A549 (cell line): ENCODE measurements at regions not wholly inside any gene's neighbourhood (a gene's known extent, or its start where the extent isn't known, plus 50 kb on each side); places are given as distances from the start of the nearest gene placed in this dataset.

Source experiments
- ATAC-seq, 2 experiments: fragments of 200-7000 bp in 1 of 2; fragments of >200 bp in 1 of 2; cut with Nextera tagmentation in 1 of 2; cut with Tn5 transposase in 1 of 2; 3 replicates each; pipeline versions ENCODE4 v1.8.0 to v1.9.1; 2018 to 2020; ENCODE audit warnings: mild to moderate bottlenecking in 1 of 2, moderate library complexity in 1 of 2
- CTCF ChIA-PET: fragments of 300-600 bp; sonication (Branson Sonifier 250); formaldehyde crosslinking; extraction: SDS; loops from one replicate; lab custom pipeline; 2021; ENCODE audit warnings: antibody characterized with exemption, inconsistent platforms; lab: Yijun Ruan, JAX
- POLR2A ChIA-PET: fragments of 350-600 bp; formaldehyde crosslinking; extraction: SDS; loops from one replicate; lab custom pipeline; 2021; ENCODE audit warnings: antibody characterized with exemption, inconsistent platforms; lab: Yijun Ruan, JAX
- DNase-seq, 2 experiments: peaks; one replicate each; pipeline versions ENCODE4 v3.0.0 to v3.0.0-alpha.2; 2011 to 2016; ENCODE audit warnings: low read depth in 1 of 2, low spot score in 1 of 2
- FAIRE-seq: peaks from 2 replicates; lab custom pipeline; 2011; peaks lifted over from hg19 to GRCh38; lab: Jason Lieb, UNC
- H3K27ac ChIP-seq, 2 experiments: fragments of >200 bp; sonication (Bioruptor Twin); formaldehyde crosslinking; 3 replicates each; pipeline ENCODE4 v1.5.1; 2016 to 2017
- H3K4me1 ChIP-seq: fragments of >200 bp; sonication (Bioruptor Twin); formaldehyde crosslinking; 3 replicates; pipeline ENCODE4 v1.6.1; 2016
- H3K4me2 ChIP-seq: fragments of >200 bp; sonication (Bioruptor Twin); formaldehyde crosslinking; 3 replicates; pipeline ENCODE4 v1.6.1; 2016
- H3K4me3 ChIP-seq: fragments of >200 bp; sonication (Bioruptor Twin); formaldehyde crosslinking; 3 replicates; pipeline ENCODE4 v1.5.1; 2016
- H3K9me3 ChIP-seq: fragments of >200 bp; sonication (Bioruptor Twin); formaldehyde crosslinking; 3 replicates; pipeline ENCODE4 v1.6.1; 2016
- ATOH8 ChIP-seq: fragments of 250-450 bp; sonication (Bioruptor Pico); IDR thresholded peaks from 2 replicates; pipeline ENCODE4 v1.5.0; 2020; ENCODE audit warnings: low read depth, mild to moderate bottlenecking, moderate library complexity
- BCL3 ChIP-seq: fragments of >200 bp; sonication (Bioruptor Twin); formaldehyde crosslinking; IDR thresholded peaks from 3 replicates; pipeline ENCODE4 v1.6.1; 2016
- CBX2 ChIP-seq: fragments of 200-600 bp; sonication (generic); IDR thresholded peaks from 2 replicates; pipeline ENCODE4 v1.6.1; 2016; ENCODE audit warnings: low read depth, mild to moderate bottlenecking, borderline replicate concordance
- CEBPB ChIP-seq, 2 experiments: fragments of >200 bp in 1 of 2; sonication (Bioruptor Twin) in 1 of 2; formaldehyde crosslinking in 1 of 2; IDR thresholded peaks; 2 replicates each; pipeline ENCODE4 v1.6.1; 2012 to 2016
- CHD2 ChIP-seq: fragments of 150-350 bp; IDR thresholded peaks from 2 replicates; pipeline ENCODE4 v1.6.1; 2014; ENCODE audit warnings: low read length; ENCODE audit not compliant: partially characterized antibody
- CHD4 ChIP-seq: fragments of 200-600 bp; sonication (generic); IDR thresholded peaks from 2 replicates; pipeline ENCODE4 v1.6.1; 2016; ENCODE audit warnings: antibody characterized with exemption, mild to moderate bottlenecking, borderline replicate concordance
- ELK1 ChIP-seq: fragments of 150-350 bp; IDR thresholded peaks from 2 replicates; pipeline ENCODE4 v1.6.1; 2014; ENCODE audit warnings: low read depth, mild to moderate bottlenecking, low read length
- EP300 ChIP-seq, 2 experiments: fragments of >200 bp; sonication (Bioruptor Twin); formaldehyde crosslinking; IDR thresholded peaks; 2 replicates in 1 of 2; 3 replicates in 1 of 2; pipeline ENCODE4 v1.6.1; 2016 to 2017
- FOSL2 ChIP-seq, 2 experiments: fragments of 450-650 bp in 1 of 2; fragments of >200 bp in 1 of 2; sonication (Bioruptor Twin) in 1 of 2; formaldehyde crosslinking; IDR thresholded peaks; 2 replicates each; pipeline versions ENCODE4 v1.5.0 to v1.6.1; 2016 to 2020; ENCODE audit warnings: mild to moderate bottlenecking in 1 of 2, moderate library complexity in 1 of 2
- HDAC2 ChIP-seq: fragments of 200-600 bp; sonication (generic); IDR thresholded peaks from 2 replicates; pipeline ENCODE4 v1.6.1; 2016
- HES2 ChIP-seq: fragments of >200 bp; sonication (Bioruptor Twin); formaldehyde crosslinking; IDR thresholded peaks from 2 replicates; pipeline ENCODE4 v1.6.1; 2016
- HEYL ChIP-seq: fragments of 250-450 bp; sonication (Bioruptor Pico); IDR thresholded peaks from 2 replicates; pipeline ENCODE4 v1.8.0; 2021; ENCODE audit warnings: mild to moderate bottlenecking, moderate library complexity
- KDM5A ChIP-seq: fragments of 200-600 bp; sonication (generic); IDR thresholded peaks from 2 replicates; pipeline ENCODE4 v1.6.1; 2016; ENCODE audit warnings: antibody characterized with exemption, mild to moderate bottlenecking
- MAX ChIP-seq: IDR thresholded peaks from 2 replicates; pipeline ENCODE4 v1.6.1; 2012
- MAZ ChIP-seq: fragments of 150-350 bp; IDR thresholded peaks from 2 replicates; pipeline ENCODE4 v1.6.1; 2014; ENCODE audit warnings: antibody characterized with exemption, low read depth, low read length, borderline replicate concordance
- PBX3 ChIP-seq: IDR thresholded peaks from 2 replicates; pipeline ENCODE4 v1.6.1; 2012
- PHF8 ChIP-seq: fragments of 200-600 bp; sonication (generic); IDR thresholded peaks from 2 replicates; pipeline ENCODE4 v1.6.1; 2016; ENCODE audit warnings: low read depth, mild to moderate bottlenecking, antibody characterized with exemption, moderate library complexity, borderline replicate concordance
- POLR2A ChIP-seq: IDR thresholded peaks from 2 replicates; pipeline ENCODE4 v1.6.1; 2012; ENCODE audit warnings: mild to moderate bottlenecking, low read length
- POLR2AphosphoS2 ChIP-seq: conservative IDR thresholded peaks from 2 replicates; pipeline ENCODE4 v1.6.1; 2012; ENCODE audit warnings: low read length, improper control_type of control experiment, inconsistent platforms
- RAD21 ChIP-seq, 2 experiments: fragments of >200 bp in 1 of 2; sonication (Bioruptor Twin) in 1 of 2; formaldehyde crosslinking in 1 of 2; IDR thresholded peaks in 1 of 2; conservative IDR thresholded peaks in 1 of 2; 2 replicates in 1 of 2; 3 replicates in 1 of 2; pipeline ENCODE4 v1.6.1; 2012 to 2018; ENCODE audit warnings: inconsistent platforms in 1 of 2
- RARB ChIP-seq: fragments of 250-450 bp; sonication (Bioruptor Pico); IDR thresholded peaks from 2 replicates; pipeline ENCODE4 v1.8.0; 2021; ENCODE audit warnings: mild to moderate bottlenecking, moderate library complexity
- RNF2 ChIP-seq: fragments of 200-600 bp; sonication (generic); IDR thresholded peaks from 2 replicates; pipeline ENCODE4 v1.6.1; 2016; ENCODE audit warnings: low read depth, mild to moderate bottlenecking, antibody characterized with exemption, moderate library complexity, borderline replicate concordance
- TFCP2L1 ChIP-seq: fragments of 250-450 bp; sonication (Bioruptor Pico); IDR thresholded peaks from 2 replicates; pipeline ENCODE4 v1.5.0; 2021; ENCODE audit warnings: mild to moderate bottlenecking
- TP53 ChIP-seq: fragments of 250-450 bp; sonication (Bioruptor Pico); IDR thresholded peaks from 2 replicates; pipeline ENCODE4 v1.5.0; 2021; ENCODE audit warnings: mild to moderate bottlenecking, moderate library complexity
- ZSCAN20 ChIP-seq: fragments of 250-450 bp; sonication (Bioruptor Pico); IDR thresholded peaks from 2 replicates; pipeline ENCODE4 v1.8.0; 2022; ENCODE audit warnings: mild to moderate bottlenecking, moderate library complexity
- WGBS: methylation state at CpG from one replicate; pipeline ENCODE4 v1.1.6; 2017; ENCODE audit errors: missing lambda C conversion rate; 5-methylcytosine and 5-hydroxymethylcytosine counted together

- DNase-seq (no peak), FAIRE-seq (no peak), ATAC-seq (no peak)
- Histone ChIP-seq H3K27ac (no peak overlapping the region), H3K4me3 (no peak overlapping the region), H3K4me2 (no peak overlapping the region), H3K4me1 (no peaks in the 10 kb centered on the region), H3K9me3 (no peaks in the 10 kb centered on the region)
- CTCF ChIA-PET: no interaction called here
- no peak for TF ChIP-seq RARB (CRISPR knock-in tag)
- TF ChIP-seq BCL3: no peak
- no peak for TF ChIP-seq TP53 (CRISPR knock-in tag)
- TF ChIP-seq MAZ: no peak
- TF ChIP-seq FOSL2 (IDR thresholded peaks at IDR 0.05): no peak
- TF ChIP-seq FOSL2 (CRISPR knock-in tag; IDR thresholded peaks at IDR 0.05): no peak
- 39% methylated on average over 3 of the region's 3 CpGs for WGBS
- POLR2A ChIA-PET: no interaction called here
Measured at GRCh38 chr1:163924041-163924440, 602.3 kb downstream of the NUF2 start.

GRCh38 chr1:163927493-163927892 is 605.7 kb downstream of the NUF2 start:
- ChIA-PET POLR2A (no interaction called here), CTCF (interaction anchor here (1.2 kb wide), 1 partner anchor 8 kb away, joined by 3 read pairs; no protein-coding TSS in a partner anchor)
- no peak for TF ChIP-seq CHD4
- no peak for TF ChIP-seq HES2
- TF ChIP-seq CEBPB (IDR thresholded peaks at IDR 0.05): no peak
- TF ChIP-seq ATOH8 (CRISPR knock-in tag): no peak
- no peak for TF ChIP-seq POLR2AphosphoS2
- no peak for TF ChIP-seq HEYL (CRISPR knock-in tag)
- TF ChIP-seq MAX: no peak
- WGBS: 9% methylated on average over 1 of the region's 1 CpG
- DNase-seq: no peak
- no peak overlapping the region for H3K4me3 ChIP-seq
- ATAC-seq: no peak
- H3K4me2 ChIP-seq: no peak overlapping the region
- no peaks in the 10 kb centered on the region for H3K4me1 ChIP-seq
- no peak for FAIRE-seq
- H3K27ac ChIP-seq: no peak overlapping the region
- no peaks in the 10 kb centered on the region for H3K9me3 ChIP-seq

- Histone ChIP-seq H3K9me3 (no peaks in the 10 kb centered on the region), H3K4me1 (no peaks in the 10 kb centered on the region), H3K4me3 (no peak overlapping the region)
- CTCF ChIA-PET: interaction anchor here (1.2 kb wide), 1 partner anchor 9 kb away, joined by 3 read pairs; no protein-coding TSS in a partner anchor
- ATAC-seq: no peak
- TF ChIP-seq HEYL (CRISPR knock-in tag) (no peak), TP53 (CRISPR knock-in tag) (no peak), CHD2 (no peak), MAZ (no peak), RAD21 (conservative IDR thresholded peaks at IDR 0.05 in 1 of 2, IDR thresholded peaks at IDR 0.05 in 1 of 2) (no peak), HDAC2 (no peak), ZSCAN20 (CRISPR knock-in tag) (no peak), ELK1 (no peak), KDM5A (no peak), RNF2 (no peak), POLR2A (no peak), TFCP2L1 (CRISPR knock-in tag) (no peak), EP300 (IDR thresholded peaks at IDR 0.05) (no peak), FOSL2 (IDR thresholded peaks at IDR 0.05) (no peak), FOSL2 (CRISPR knock-in tag; IDR thresholded peaks at IDR 0.05) (no peak), PHF8 (no peak), PBX3 (no peak), CBX2 (no peak)
- TF ChIP-seq, all 56 proteins: peak for 0
- POLR2A ChIA-PET: no interaction called here
- Histone ChIP-seq H3K4me2 (no peak overlapping the region), H3K27ac (no peak overlapping the region)
- FAIRE-seq: no peak
- no peak for DNase-seq
Measured at GRCh38 chr1:163928069-163928468, 606.3 kb downstream of the NUF2 start.
